Thyroid gland (tissue), 4 donors: ENCODE measurements at regions not wholly inside any gene's neighbourhood (a gene's known extent, or its start where the extent isn't known, plus 50 kb on each side); places are given as distances from the start of the nearest gene placed in this dataset.

Experiments
- DNase-seq, 2 donors: peaks; one replicate each; pipeline ENCODE4 v3.0.0-alpha.2; 2019
- H3K27ac ChIP-seq, 3 donors: fragments of 200-600 bp; sonication (generic); 1 replicate in 2 of 3; 2 replicates in 1 of 3; pipeline ENCODE4 v1.5.1; 2016 to 2019; ENCODE audit warnings: mild to moderate bottlenecking in 1 of 3, moderate library complexity in 1 of 3
- H3K27me3 ChIP-seq: fragments of 200-600 bp; sonication (generic); one replicate; pipeline ENCODE4 v1.5.1; 2019
- H3K36me3 ChIP-seq, 2 donors: fragments of 200-600 bp; sonication (generic); one replicate each; pipeline ENCODE4 v1.5.1; 2016 to 2019
- H3K4me1 ChIP-seq, 2 donors: fragments of 200-600 bp; sonication (generic); one replicate each; pipeline ENCODE4 v1.5.1; 2017 to 2019
- H3K4me3 ChIP-seq, 3 donors: fragments of 200-600 bp; sonication (generic); replicated peaks in 1 of 3; 1 replicate in 2 of 3; 2 replicates in 1 of 3; pipeline ENCODE4 v1.5.1; 2016; ENCODE audit warnings: mild to moderate bottlenecking in 1 of 3
- H3K9me3 ChIP-seq: fragments of 200-600 bp; sonication (generic); one replicate; pipeline ENCODE4 v1.5.1; 2017
- CTCF ChIP-seq, 6 experiments: fragments of 200-600 bp in 3 of 6; fragments of 450-650 bp in 3 of 6; sonication (generic) in 3 of 6; IDR thresholded peaks; one replicate each; pipeline ENCODE4 v1.5.1; 2016 to 2019; ENCODE audit warnings: antibody characterized with exemption in 6 of 6, mild to moderate bottlenecking in 2 of 6, inconsistent platforms in 1 of 6, moderate library complexity in 1 of 6
- POLR2A ChIP-seq, 2 donors: fragments of 450-650 bp; IDR thresholded peaks; one replicate each; pipeline ENCODE4 v1.6.1; 2017; ENCODE audit warnings: antibody characterized with exemption in 2 of 2, mild to moderate bottlenecking in 2 of 2, moderate library complexity in 1 of 2
- WGBS, 2 donors: methylation state at CpG; one replicate each; pipeline ENCODE4 v1.1.5; 2017; 5-methylcytosine and 5-hydroxymethylcytosine counted together
- intact Hi-C: fragments of 100-400 bp; cut with DNase I; formaldehyde crosslinking; loops from one replicate; pipeline ENCODE4 v1.15.1; 2023

GRCh38 chr6:109315341-109316110, 66.7 kb downstream of the CD164 start:
- H3K27me3 ChIP-seq = no peaks in the 10 kb centered on the region
- no peak for DNase-seq
- H3K27ac ChIP-seq = no peak overlapping the region
- H3K4me3 ChIP-seq = no peak overlapping the region
- intact Hi-C loops = no loop called here
- 88 to 93% methylated on average over 6 of the region's 6 CpGs for WGBS, 2 donors
- no peaks in the 10 kb centered on the region for H3K36me3 ChIP-seq
- H3K9me3 ChIP-seq = no peaks in the 10 kb centered on the region
- no peak for TF ChIP-seq POLR2A (IDR thresholded peaks at IDR 0.05)
- no peak for TF ChIP-seq CTCF (IDR thresholded peaks at IDR 0.05)
- peaks cover 17 to 25% of the 10 kb centered on the region in 2 donors for H3K4me1 ChIP-seq

GRCh38 chr6:109314313-109314712, 68.0 kb downstream of the CD164 start:
- intact Hi-C loops = no loop called here
- no peak overlapping the region for H3K27ac ChIP-seq
- no peak for TF ChIP-seq CTCF (IDR thresholded peaks at IDR 0.05)
- no peak for TF ChIP-seq POLR2A (IDR thresholded peaks at IDR 0.05)
- no peaks in the 10 kb centered on the region for H3K27me3 ChIP-seq
- no peak for DNase-seq
- no peak overlapping the region for H3K4me3 ChIP-seq
- no peaks in the 10 kb centered on the region for H3K9me3 ChIP-seq
- WGBS, 2 donors = 91 to 94% methylated on average over 10 to 12 of the region's 12 CpGs
- H3K4me1 ChIP-seq = peaks cover 17 to 24% of the 10 kb centered on the region in 2 donors
- no peaks in the 10 kb centered on the region for H3K36me3 ChIP-seq

GRCh38 chr6:109313139-109313538, 69.1 kb downstream of the CD164 start:
- H3K27ac ChIP-seq = no peak overlapping the region
- H3K9me3 ChIP-seq = no peaks in the 10 kb centered on the region
- no peaks in the 10 kb centered on the region for H3K27me3 ChIP-seq
- intact Hi-C loops = no loop called here
- DNase-seq = no peak
- no peaks in the 10 kb centered on the region for H3K36me3 ChIP-seq
- WGBS, 2 donors = 95 to 98% methylated on average over 5 of the region's 5 CpGs
- TF ChIP-seq POLR2A (IDR thresholded peaks at IDR 0.05) (no peak), CTCF (IDR thresholded peaks at IDR 0.05) (no peak)
- peaks cover 6 to 12% of the 10 kb centered on the region in 2 donors for H3K4me1 ChIP-seq
- H3K4me3 ChIP-seq = no peak overlapping the region

GRCh38 chr6:109311471-109311870, 70.8 kb downstream of the CD164 start:
- TF ChIP-seq CTCF (IDR thresholded peaks at IDR 0.05) (no peak), POLR2A (IDR thresholded peaks at IDR 0.05) (no peak)
- 75 to 93% methylated on average over 2 of the region's 2 CpGs for WGBS, 2 donors
- no peak for DNase-seq
- Histone ChIP-seq H3K36me3 (no peaks in the 10 kb centered on the region), H3K27ac (no peak overlapping the region), H3K27me3 (no peaks in the 10 kb centered on the region), H3K4me3 (no peak overlapping the region), H3K4me1 (no peaks in the 10 kb centered on the region), H3K9me3 (no peaks in the 10 kb centered on the region)
- intact Hi-C loops = no loop called here

GRCh38 chr6:109309917-109310316, 72.3 kb downstream of the CD164 start:
- Histone ChIP-seq H3K27ac (no peak overlapping the region), H3K36me3 (no peaks in the 10 kb centered on the region), H3K9me3 (no peaks in the 10 kb centered on the region), H3K4me3 (no peak overlapping the region), H3K27me3 (no peaks in the 10 kb centered on the region), H3K4me1 (peaks cover 11% of the 10 kb centered on the region in 2 donors)
- no peak for DNase-seq
- WGBS, 2 donors = 79 to 89% methylated on average over 5 of the region's 5 CpGs
- intact Hi-C loops = no loop called here
- TF ChIP-seq POLR2A (IDR thresholded peaks at IDR 0.05) = no peak
- TF ChIP-seq CTCF (IDR thresholded peaks at IDR 0.05) = no peak
